ENCODE measurements at regions not wholly inside any gene's neighbourhood (a gene's known extent, or its start where the extent isn't known, plus 50 kb on each side); places are given as distances from the start of the nearest gene placed in this dataset.

GRCh38 chr20:51199920-51200319 lies 177.0 kb upstream of the KCNG1 start:
- no peaks in the 10 kb centered on the region for H3K9me3 ChIP-seq (ENCODE audit: control insufficient read depth, insufficient read depth, low read length)
- no peak overlapping the region for H3K27ac ChIP-seq (ENCODE audit: low read depth, low read length)
- no peaks in the 10 kb centered on the region for H3K4me1 ChIP-seq (ENCODE audit: control insufficient read depth, insufficient read depth, low read length)
- no peaks in the 10 kb centered on the region for H3K27me3 ChIP-seq (ENCODE audit: control insufficient read depth, insufficient read depth, low read length)
- H3K36me3 ChIP-seq (ENCODE audit: control insufficient read depth, insufficient read depth, low read length): no peaks in the 10 kb centered on the region
- DNase-seq (ENCODE audit: low read depth in 4 of 6, low spot score in 6 of 6): peak in 1 of 6 donors; percentile 63
- no peak overlapping the region for H3K4me3 ChIP-seq (ENCODE audit: low read depth, low read length)
- 83% methylated on average over 5 of the region's 6 CpGs for WGBS (ENCODE audit: insufficient coverage)

DNA sequence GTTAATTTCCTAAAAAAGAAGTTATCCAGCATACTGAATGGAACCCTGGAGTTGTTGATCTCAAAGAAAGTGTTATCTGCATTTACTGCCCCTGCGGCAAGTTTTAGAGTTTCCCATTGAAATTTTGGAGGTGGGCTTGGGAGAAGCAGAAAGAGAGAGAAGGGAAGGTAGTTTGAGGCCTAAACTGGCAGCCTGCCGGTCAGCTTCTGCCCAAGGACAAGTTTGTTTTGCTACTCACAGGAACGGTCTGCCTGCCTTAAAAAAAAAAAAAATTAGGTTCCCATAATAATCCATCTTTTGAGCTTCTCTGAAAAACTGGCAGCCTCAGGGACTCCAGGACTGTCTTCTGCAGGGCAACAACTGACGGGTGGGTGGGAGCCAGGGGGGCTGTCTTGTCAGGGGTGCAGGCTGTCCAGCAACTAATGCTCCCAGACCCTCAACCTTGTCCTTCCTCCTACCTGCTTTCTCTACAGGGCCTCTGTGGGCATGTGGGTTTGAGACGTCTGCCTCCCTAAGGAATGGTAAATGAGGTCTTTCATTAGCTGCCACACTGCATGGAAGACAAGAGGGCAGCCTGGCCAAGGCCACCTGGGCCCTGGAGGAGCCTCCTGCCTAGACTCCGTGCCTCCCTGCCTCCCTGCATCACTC lies 176.1 kb upstream of the KCNG1 start:
- H3K36me3 ChIP-seq (ENCODE audit: control insufficient read depth, insufficient read depth, low read length): no peaks in the 10 kb centered on the region
- H3K4me3 ChIP-seq (ENCODE audit: low read depth, low read length): no peak overlapping the region
- DNase-seq (ENCODE audit: low read depth in 4 of 6, low spot score in 6 of 6): no peak
- H3K4me1 ChIP-seq (ENCODE audit: control insufficient read depth, insufficient read depth, low read length): no peaks in the 10 kb centered on the region
- 100% methylated on average over 1 of the region's 6 CpGs for WGBS (ENCODE audit: insufficient coverage)
- H3K9me3 ChIP-seq (ENCODE audit: control insufficient read depth, insufficient read depth, low read length): no peaks in the 10 kb centered on the region
- no peak overlapping the region for H3K27ac ChIP-seq (ENCODE audit: low read depth, low read length)
- no peaks in the 10 kb centered on the region for H3K27me3 ChIP-seq (ENCODE audit: control insufficient read depth, insufficient read depth, low read length)

- no peaks in the 10 kb centered on the region for H3K27me3 ChIP-seq (ENCODE audit: control insufficient read depth, insufficient read depth, low read length)
- 84% methylated on average over 5 of the region's 5 CpGs for WGBS (ENCODE audit: insufficient coverage)
- no peak for DNase-seq (ENCODE audit: low read depth in 4 of 6, low spot score in 6 of 6)
- no peaks in the 10 kb centered on the region for H3K9me3 ChIP-seq (ENCODE audit: control insufficient read depth, insufficient read depth, low read length)
- no peak overlapping the region for H3K4me3 ChIP-seq (ENCODE audit: low read depth, low read length)
- H3K36me3 ChIP-seq (ENCODE audit: control insufficient read depth, insufficient read depth, low read length): no peaks in the 10 kb centered on the region
- no peak overlapping the region for H3K27ac ChIP-seq (ENCODE audit: low read depth, low read length)
- no peaks in the 10 kb centered on the region for H3K4me1 ChIP-seq (ENCODE audit: control insufficient read depth, insufficient read depth, low read length)
These were observed 175.3 kb upstream of the KCNG1 start for GRCh38 chr20:51198238-51198637.

DNA sequence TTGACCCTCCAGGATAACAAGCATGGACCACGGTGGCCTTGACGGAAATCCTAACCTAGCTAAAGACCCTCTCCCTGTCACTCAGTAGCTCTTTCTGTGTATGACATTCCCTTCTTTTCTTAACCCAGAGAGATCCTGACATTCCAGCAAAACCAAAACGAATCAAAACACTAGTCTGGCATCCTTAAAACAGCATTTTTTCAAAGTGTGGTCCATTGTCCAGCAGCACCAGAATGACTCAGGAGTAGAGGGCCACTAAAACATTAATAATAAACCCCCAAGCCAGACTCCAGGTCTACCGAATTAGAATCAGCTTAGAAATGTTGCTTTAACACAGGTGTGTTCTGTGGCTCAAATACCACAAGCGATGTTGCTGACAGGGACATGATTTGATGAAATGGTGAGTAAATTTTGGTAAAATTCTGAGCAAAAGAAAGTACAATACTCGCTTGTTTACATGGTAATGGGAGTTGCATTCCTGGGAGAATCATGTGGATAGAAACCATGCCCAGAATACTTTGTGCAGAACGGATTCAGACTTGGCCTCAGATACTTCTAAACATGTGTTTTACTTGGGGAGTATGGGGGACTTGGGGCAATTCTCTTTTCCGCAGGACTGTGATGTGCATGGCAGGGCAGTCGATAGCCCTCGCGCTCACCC lies 174.2 kb upstream of the KCNG1 start:
- WGBS (ENCODE audit: insufficient coverage): 76% methylated on average over 10 of the region's 11 CpGs
- H3K27me3 ChIP-seq (ENCODE audit: control insufficient read depth, insufficient read depth, low read length): no peaks in the 10 kb centered on the region
- DNase-seq (ENCODE audit: low read depth in 4 of 6, low spot score in 6 of 6): no peak
- H3K9me3 ChIP-seq (ENCODE audit: control insufficient read depth, insufficient read depth, low read length): no peaks in the 10 kb centered on the region
- no peaks in the 10 kb centered on the region for H3K36me3 ChIP-seq (ENCODE audit: control insufficient read depth, insufficient read depth, low read length)
- no peaks in the 10 kb centered on the region for H3K4me1 ChIP-seq (ENCODE audit: control insufficient read depth, insufficient read depth, low read length)
- no peak overlapping the region for H3K27ac ChIP-seq (ENCODE audit: low read depth, low read length)
- H3K4me3 ChIP-seq (ENCODE audit: low read depth, low read length): no peak overlapping the region

DNA sequence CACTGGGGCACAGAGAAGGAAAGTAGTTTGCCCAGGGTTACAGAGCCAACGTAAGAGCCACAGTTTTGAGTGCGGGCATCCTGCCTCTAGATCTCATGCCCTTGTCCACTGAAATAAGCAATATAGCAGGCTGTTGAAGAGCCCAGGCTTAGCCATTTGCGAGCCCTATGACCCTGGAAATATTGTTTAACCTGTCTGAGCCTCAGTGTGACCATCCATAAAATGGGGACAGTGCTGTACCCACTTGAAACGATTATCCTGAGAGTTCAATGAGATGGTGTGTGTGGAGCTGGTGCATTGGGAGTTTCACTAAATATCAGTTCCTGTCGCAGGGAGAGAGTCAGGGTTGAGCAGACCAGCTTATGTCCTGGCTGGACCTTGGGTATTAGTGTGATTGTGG lies 173.1 kb upstream of the KCNG1 start:
- DNase-seq (ENCODE audit: low read depth in 4 of 6, low spot score in 6 of 6): no peak
- Histone ChIP-seq H3K27ac (ENCODE audit: low read depth, low read length) (no peak overlapping the region), H3K4me1 (ENCODE audit: control insufficient read depth, insufficient read depth, low read length) (no peaks in the 10 kb centered on the region), H3K4me3 (ENCODE audit: low read depth, low read length) (no peak overlapping the region), H3K36me3 (ENCODE audit: control insufficient read depth, insufficient read depth, low read length) (no peaks in the 10 kb centered on the region), H3K9me3 (ENCODE audit: control insufficient read depth, insufficient read depth, low read length) (no peaks in the 10 kb centered on the region), H3K27me3 (ENCODE audit: control insufficient read depth, insufficient read depth, low read length) (no peaks in the 10 kb centered on the region)
- 98% methylated on average over 5 of the region's 5 CpGs for WGBS (ENCODE audit: insufficient coverage)

DNA sequence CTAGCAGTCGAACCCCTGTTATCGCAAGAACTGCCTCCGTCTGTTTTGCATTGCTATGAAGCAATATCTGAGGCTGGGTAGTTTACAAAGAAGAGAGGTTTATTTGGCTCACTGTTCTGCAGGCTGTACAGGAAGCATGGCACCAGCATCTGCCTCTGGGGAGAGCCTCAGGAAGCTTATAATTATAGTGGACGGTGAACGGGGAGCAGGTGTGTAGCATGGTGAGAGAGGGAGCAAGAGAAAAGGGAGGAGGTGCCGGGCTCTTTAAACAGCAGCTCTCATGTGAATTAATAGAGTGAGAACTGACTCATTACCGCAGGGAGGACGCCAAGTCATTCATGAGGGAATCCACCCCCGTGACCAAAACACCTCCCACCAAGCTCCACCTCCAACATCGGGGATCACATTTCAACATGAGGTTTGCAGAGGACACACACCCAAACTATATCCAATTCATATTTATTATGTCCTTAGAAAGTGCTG lies 172.6 kb upstream of the KCNG1 start:
- Histone ChIP-seq H3K36me3 (ENCODE audit: control insufficient read depth, insufficient read depth, low read length) (no peaks in the 10 kb centered on the region), H3K4me1 (ENCODE audit: control insufficient read depth, insufficient read depth, low read length) (no peaks in the 10 kb centered on the region), H3K9me3 (ENCODE audit: control insufficient read depth, insufficient read depth, low read length) (no peaks in the 10 kb centered on the region), H3K27me3 (ENCODE audit: control insufficient read depth, insufficient read depth, low read length) (no peaks in the 10 kb centered on the region), H3K4me3 (ENCODE audit: low read depth, low read length) (no peak overlapping the region), H3K27ac (ENCODE audit: low read depth, low read length) (no peak overlapping the region)
- DNase-seq (ENCODE audit: low read depth in 4 of 6, low spot score in 6 of 6): no peak
- 85% methylated on average over 5 of the region's 10 CpGs for WGBS (ENCODE audit: insufficient coverage)

GRCh38 chr20:51193066-51193772 lies 170.3 kb upstream of the KCNG1 start:
- no peak overlapping the region for H3K4me3 ChIP-seq (ENCODE audit: low read depth, low read length)
- DNase-seq (ENCODE audit: low read depth in 4 of 6, low spot score in 6 of 6): no peak
- WGBS (ENCODE audit: insufficient coverage): 86% methylated on average over 16 of the region's 16 CpGs

GRCh38 chr20:51190783-51191180 lies 167.9 kb upstream of the KCNG1 start:
- DNase-seq (ENCODE audit: low read depth in 4 of 6, low spot score in 6 of 6): peak in 2 of 6 donors; percentile 49 to 88
- WGBS (ENCODE audit: insufficient coverage): 79% methylated on average over 12 of the region's 12 CpGs

More at GRCh38 chr20:51193066-51193772, 170.3 kb upstream of the KCNG1 start:
- Histone ChIP-seq H3K9me3 (ENCODE audit: control insufficient read depth, insufficient read depth, low read length) (no peaks in the 10 kb centered on the region), H3K36me3 (ENCODE audit: control insufficient read depth, insufficient read depth, low read length) (no peaks in the 10 kb centered on the region), H3K27ac (ENCODE audit: low read depth, low read length) (no peak overlapping the region), H3K4me1 (ENCODE audit: control insufficient read depth, insufficient read depth, low read length) (no peaks in the 10 kb centered on the region), H3K27me3 (ENCODE audit: control insufficient read depth, insufficient read depth, low read length) (no peaks in the 10 kb centered on the region)

DNA sequence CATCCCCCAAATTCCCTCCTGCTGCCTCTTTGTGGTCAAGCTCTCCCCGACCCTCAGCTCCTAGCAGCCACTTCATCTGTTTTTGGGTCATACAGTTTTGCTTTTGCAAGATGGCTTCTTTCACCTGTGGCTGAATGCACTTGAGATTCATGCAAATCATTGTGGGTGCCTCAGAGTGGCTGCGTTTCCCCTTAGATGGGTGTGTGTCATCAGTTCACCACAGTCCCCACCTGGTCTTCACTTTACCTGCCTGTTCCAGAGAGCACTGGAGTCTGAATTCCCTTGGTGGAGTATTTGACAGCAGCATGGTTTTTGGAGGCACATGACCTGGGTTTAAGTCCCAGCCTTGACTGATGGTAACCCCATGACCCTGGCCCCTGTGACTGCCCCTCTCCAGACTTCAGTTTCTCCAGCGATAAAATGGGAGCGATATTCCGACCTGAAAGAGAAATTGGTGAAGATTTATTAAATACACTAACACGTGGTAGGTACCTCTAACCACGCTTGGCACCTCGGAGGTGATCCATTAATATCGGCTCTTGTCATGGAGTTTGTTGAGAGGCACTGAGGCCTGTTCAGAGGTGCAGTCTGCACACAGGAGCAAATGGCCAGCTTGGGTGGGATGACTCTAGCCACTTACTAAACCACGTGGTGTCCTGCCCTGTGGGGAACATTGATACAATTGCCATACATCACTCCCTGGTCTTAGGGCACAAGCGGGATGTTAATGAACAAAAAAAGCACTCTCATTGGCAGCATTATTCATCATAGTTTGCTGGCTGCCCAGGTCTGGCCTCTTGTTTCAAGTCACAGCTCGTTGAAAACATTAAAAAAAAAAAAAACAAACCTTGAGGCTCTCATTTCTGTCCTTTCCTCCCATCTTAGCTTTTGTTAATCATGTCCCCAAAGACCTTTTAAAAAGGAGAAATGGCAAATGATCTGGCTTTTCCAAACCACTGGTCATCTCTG lies 167.2 kb upstream of the KCNG1 start:
- peak in 1 of 6 donors; percentile 36 for DNase-seq (ENCODE audit: low read depth in 4 of 6, low spot score in 6 of 6)
- no peaks in the 10 kb centered on the region for H3K4me1 ChIP-seq (ENCODE audit: control insufficient read depth, insufficient read depth, low read length)
- H3K36me3 ChIP-seq (ENCODE audit: control insufficient read depth, insufficient read depth, low read length): no peaks in the 10 kb centered on the region
- 70% methylated on average over 9 of the region's 12 CpGs for WGBS (ENCODE audit: insufficient coverage)
- H3K27me3 ChIP-seq (ENCODE audit: control insufficient read depth, insufficient read depth, low read length): no peaks in the 10 kb centered on the region
- no peaks in the 10 kb centered on the region for H3K9me3 ChIP-seq (ENCODE audit: control insufficient read depth, insufficient read depth, low read length)
- no peak overlapping the region for H3K4me3 ChIP-seq (ENCODE audit: low read depth, low read length)
- no peak overlapping the region for H3K27ac ChIP-seq (ENCODE audit: low read depth, low read length)

More at GRCh38 chr20:51190783-51191180, 167.9 kb upstream of the KCNG1 start:
- Histone ChIP-seq H3K27ac (ENCODE audit: low read depth, low read length) (no peak overlapping the region), H3K4me3 (ENCODE audit: low read depth, low read length) (no peak overlapping the region), H3K27me3 (ENCODE audit: control insufficient read depth, insufficient read depth, low read length) (no peaks in the 10 kb centered on the region), H3K36me3 (ENCODE audit: control insufficient read depth, insufficient read depth, low read length) (no peaks in the 10 kb centered on the region), H3K9me3 (ENCODE audit: control insufficient read depth, insufficient read depth, low read length) (no peaks in the 10 kb centered on the region), H3K4me1 (ENCODE audit: control insufficient read depth, insufficient read depth, low read length) (no peaks in the 10 kb centered on the region)

Data from spinal cord (tissue), 9 donors.